Endothelial cell of umbilical vein (primary cell): ENCODE measurements at regions not wholly inside any gene's neighbourhood (a gene's known extent, or its start where the extent isn't known, plus 50 kb on each side); places are given as distances from the start of the nearest gene placed in this dataset.

ENCODE experiments used
- BruUV-seq: library from RNA; stranded (reverse); fragments of 400-500 nt; replicated peaks from 2 replicates; lab custom pipeline; 2021; lab: Mats Ljungman, UMichigan
- CTCF ChIA-PET: fragments of 300-600, 350-600 bp; sonication (Branson Sonifier 250); formaldehyde crosslinking; loops from one replicate; lab custom pipeline; 2021; ENCODE audit warnings: antibody characterized with exemption, inconsistent platforms; lab: Charles Lee
- POLR2A ChIA-PET: fragments of 300-600, 350-600 bp; sonication (Branson Sonifier 250); formaldehyde crosslinking; loops from one replicate; lab custom pipeline; 2021; ENCODE audit warnings: antibody characterized with exemption, inconsistent platforms; lab: Charles Lee
- DNase-seq: peaks from one replicate; pipeline ENCODE4 v3.0.0-alpha.2; 2011; ENCODE audit warnings: low read depth, low spot score
- FAIRE-seq: peaks from 2 replicates; lab custom pipeline; 2011; peaks lifted over from hg19 to GRCh38; lab: Jason Lieb, UNC
- H2AFZ ChIP-seq: 2 replicates; pipeline ENCODE4 v1.6.0; 2012; ENCODE audit warnings: low read depth, low read length, control low read depth, inconsistent platforms
- H3K27ac ChIP-seq: 2 replicates; pipeline ENCODE4 v1.5.1; 2011; ENCODE audit warnings: low read depth, mild to moderate bottlenecking, control low read depth, low read length, moderate library complexity; ENCODE audit not compliant: insufficient read depth
- H3K27me3 ChIP-seq, 2 experiments: 2 replicates each; pipeline versions ENCODE4 v1.6.0 to v1.6.1; 2011; ENCODE audit warnings: low read length in 2 of 2, mixed read lengths in 1 of 2; ENCODE audit not compliant: control insufficient read depth in 2 of 2, insufficient read depth in 2 of 2
- H3K36me3 ChIP-seq, 2 experiments: 2 replicates in 1 of 2; 3 replicates in 1 of 2; pipeline ENCODE4 v1.5.1; 2011; ENCODE audit warnings: low read length in 2 of 2, mild to moderate bottlenecking in 1 of 2, moderate library complexity in 1 of 2; ENCODE audit not compliant: control insufficient read depth in 2 of 2, insufficient read depth in 2 of 2; ENCODE audit errors: extremely low read depth in 1 of 2
- H3K4me1 ChIP-seq: 3 replicates; pipeline ENCODE4 v1.5.1; 2011; ENCODE audit warnings: mild to moderate bottlenecking, low read length; ENCODE audit not compliant: control insufficient read depth, insufficient read depth; ENCODE audit errors: extremely low read depth
- H3K4me2 ChIP-seq: 2 replicates; pipeline ENCODE4 v1.6.1; 2011; ENCODE audit warnings: low read length, control low read depth, mixed read lengths; ENCODE audit not compliant: insufficient read depth
- H3K4me3 ChIP-seq, 3 experiments: fragments of 200-600 bp in 1 of 3; sonication (generic), shearing (Covaris generic) in 1 of 3; replicated peaks in 1 of 3; 2 replicates each; pipeline ENCODE4 v1.5.1; 2011 to 2016; ENCODE audit warnings: control low read depth in 3 of 3, low read length in 3 of 3, mild to moderate bottlenecking in 2 of 3, inconsistent platforms in 1 of 3, low read depth in 1 of 3, moderate library complexity in 1 of 3; ENCODE audit not compliant: insufficient read depth in 1 of 3
- H3K79me2 ChIP-seq: 2 replicates; pipeline ENCODE4 v1.6.0; 2012; ENCODE audit warnings: low read length, inconsistent platforms; ENCODE audit not compliant: control insufficient read depth, insufficient read depth
- H3K9ac ChIP-seq: replicated peaks from 2 replicates; pipeline ENCODE3; 2011; ENCODE audit warnings: low read length, control low read depth; ENCODE audit not compliant: insufficient read depth; ENCODE audit errors: extremely low read depth
- H3K9me1 ChIP-seq: replicated peaks from 3 replicates; pipeline ENCODE4 v1.6.0; 2011; ENCODE audit warnings: mild to moderate bottlenecking, low read length; ENCODE audit not compliant: control insufficient read depth, insufficient read depth; ENCODE audit errors: extremely low read depth
- H3K9me3 ChIP-seq: replicated peaks from 2 replicates; pipeline ENCODE4 v1.5.1; 2012; ENCODE audit warnings: low read length, inconsistent platforms; ENCODE audit not compliant: control insufficient read depth, insufficient read depth
- H4K20me1 ChIP-seq: replicated peaks from 2 replicates; pipeline ENCODE3; 2011; ENCODE audit warnings: mild to moderate bottlenecking, low read length; ENCODE audit not compliant: control insufficient read depth, insufficient read depth; ENCODE audit errors: extremely low read depth
- EZH2 ChIP-seq: IDR thresholded peaks from 2 replicates; pipeline ENCODE4 v1.6.1; 2012; ENCODE audit warnings: borderline replicate concordance, low read depth, mild to moderate bottlenecking, moderate library complexity, low read length, inconsistent platforms; ENCODE audit not compliant: severe bottlenecking
- FOS ChIP-seq: IDR thresholded peaks from 2 replicates; pipeline ENCODE4 v1.6.1; 2011; ENCODE audit warnings: mild to moderate bottlenecking, low read length, moderate library complexity, borderline replicate concordance; ENCODE audit not compliant: insufficient read depth
- GATA2 ChIP-seq: IDR thresholded peaks from 2 replicates; pipeline ENCODE4 v1.7.0; 2011; ENCODE audit warnings: low read depth, mild to moderate bottlenecking, moderate library complexity, mixed read lengths, low read length; ENCODE audit not compliant: insufficient read length, insufficient read depth
- JUN ChIP-seq: IDR thresholded peaks from 2 replicates; pipeline ENCODE4 v1.6.1; 2011; ENCODE audit warnings: borderline replicate concordance, low read depth; ENCODE audit not compliant: insufficient read length, insufficient read depth
- MAX ChIP-seq: IDR thresholded peaks from 2 replicates; pipeline ENCODE4 v1.6.1; 2011; ENCODE audit not compliant: insufficient read depth, insufficient read length
- MYC ChIP-seq: IDR thresholded peaks from one replicate; pipeline ENCODE4 v1.6.1; 2011; ENCODE audit warnings: mild to moderate bottlenecking, low read depth, low read length
- POLR2A ChIP-seq: IDR thresholded peaks from 2 replicates; pipeline ENCODE4 v1.6.1; 2012; ENCODE audit warnings: low read depth, mild to moderate bottlenecking, control low read depth, low read length
- POLR2AphosphoS5 ChIP-seq: IDR thresholded peaks from 2 replicates; pipeline ENCODE4 v1.6.1; 2012; ENCODE audit warnings: low read depth, mild to moderate bottlenecking, control low read depth, low read length, moderate library complexity; ENCODE audit not compliant: insufficient read depth
- dilution Hi-C: fragments of 300-500 bp; cut with MboI; formaldehyde crosslinking; loops from one replicate; pipeline ENCODE4 v1.15.0; 2019; ENCODE audit warnings: low sequenced_read_pairs; ENCODE audit not compliant: extremely low pct_ligation_motif_present
- intact Hi-C: fragments of 100-400 bp; cut with micrococcal nuclease; formaldehyde crosslinking; loops from one replicate; pipeline ENCODE4 v1.10.0; 2022
- TF ChIP-seq, protein P1 (sequence below), 2 donors: IDR thresholded peaks; 1 replicate in 1 of 2; 2 replicates in 1 of 2; pipeline ENCODE4 v1.5.1; 2011; ENCODE audit warnings: low read length in 2 of 2, mild to moderate bottlenecking in 2 of 2, moderate library complexity in 2 of 2, control low read depth in 1 of 2, inconsistent platforms in 1 of 2, low read depth in 1 of 2; ENCODE audit not compliant: insufficient read depth in 1 of 2; ENCODE audit errors: extremely low read depth in 1 of 2

GRCh38 chr3:147619921-147620560 is 210.9 kb downstream of the ZIC1 start:
- POLR2A ChIA-PET: no interaction called here
- no peak overlapping the region for H3K4me3 ChIP-seq
- H4K20me1 ChIP-seq: no peaks in the 10 kb centered on the region
- no TSS peak for BruUV-seq
- TF ChIP-seq, protein P1, sequence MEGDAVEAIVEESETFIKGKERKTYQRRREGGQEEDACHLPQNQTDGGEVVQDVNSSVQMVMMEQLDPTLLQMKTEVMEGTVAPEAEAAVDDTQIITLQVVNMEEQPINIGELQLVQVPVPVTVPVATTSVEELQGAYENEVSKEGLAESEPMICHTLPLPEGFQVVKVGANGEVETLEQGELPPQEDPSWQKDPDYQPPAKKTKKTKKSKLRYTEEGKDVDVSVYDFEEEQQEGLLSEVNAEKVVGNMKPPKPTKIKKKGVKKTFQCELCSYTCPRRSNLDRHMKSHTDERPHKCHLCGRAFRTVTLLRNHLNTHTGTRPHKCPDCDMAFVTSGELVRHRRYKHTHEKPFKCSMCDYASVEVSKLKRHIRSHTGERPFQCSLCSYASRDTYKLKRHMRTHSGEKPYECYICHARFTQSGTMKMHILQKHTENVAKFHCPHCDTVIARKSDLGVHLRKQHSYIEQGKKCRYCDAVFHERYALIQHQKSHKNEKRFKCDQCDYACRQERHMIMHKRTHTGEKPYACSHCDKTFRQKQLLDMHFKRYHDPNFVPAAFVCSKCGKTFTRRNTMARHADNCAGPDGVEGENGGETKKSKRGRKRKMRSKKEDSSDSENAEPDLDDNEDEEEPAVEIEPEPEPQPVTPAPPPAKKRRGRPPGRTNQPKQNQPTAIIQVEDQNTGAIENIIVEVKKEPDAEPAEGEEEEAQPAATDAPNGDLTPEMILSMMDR (IDR thresholded peaks at IDR 0.05; ENCODE audit: extremely low read depth in 1 of 2, insufficient read depth in 1 of 2, low read depth in 1 of 2, low read length in 2 of 2): no peak
- TF ChIP-seq POLR2AphosphoS5 (no peak), MAX (no peak), MYC (no peak), GATA2 (no peak), POLR2A (no peak), JUN (no peak), FOS (no peak), EZH2 (no peak)
- no peak overlapping the region for H2AFZ ChIP-seq
- no peaks in the 10 kb centered on the region for H3K9me3 ChIP-seq
- no peaks in the 10 kb centered on the region for H3K4me1 ChIP-seq
- peaks cover 0 to 1% of the 10 kb centered on the region in 2 experiments for H3K27me3 ChIP-seq
- no peaks in the 10 kb centered on the region for H3K79me2 ChIP-seq
- no peak overlapping the region for H3K4me2 ChIP-seq
- H3K27ac ChIP-seq: no peak overlapping the region
- FAIRE-seq: no peak
- DNase-seq: no peak
- intact Hi-C loops: loop anchor here (10.0 kb wide), 4 partner anchors 175 to 805 kb away; no protein-coding TSS in a partner anchor
- no peaks in the 10 kb centered on the region for H3K9me1 ChIP-seq
- H3K36me3 ChIP-seq: no peaks in the 10 kb centered on the region
- H3K9ac ChIP-seq: no peak overlapping the region
- CTCF ChIA-PET: interaction anchor here (0.6 to 3.1 kb wide), 3 partner anchors 457 to 499 kb away, joined by 3 to 15 read pairs (median 4); no protein-coding TSS in a partner anchor
- dilution Hi-C loops: no loop called here
